SK-N-SH (cell line): ENCODE measurements at regions not wholly inside any gene's neighbourhood (a gene's known extent, or its start where the extent isn't known, plus 50 kb on each side); places are given as distances from the start of the nearest gene placed in this dataset.

ENCODE experiments used
- CHD2 ChIP-seq: fragments of 150-350 bp; IDR thresholded peaks from 2 replicates; pipeline ENCODE4 v1.6.1; 2018; ENCODE audit warnings: low read length; ENCODE audit not compliant: partially characterized antibody
- CTCF ChIP-seq: fragments of 200-600 bp; sonication (generic); IDR thresholded peaks from 2 replicates; pipeline ENCODE4 v1.6.1; 2017; ENCODE audit warnings: antibody characterized with exemption, mild to moderate bottlenecking, moderate library complexity
- EP300 ChIP-seq, 2 experiments: IDR thresholded peaks; 2 replicates each; pipeline versions ENCODE4 v1.4.0 to v1.6.1; 2012; ENCODE audit warnings: borderline replicate concordance in 1 of 2, low read depth in 1 of 2, low read length in 1 of 2
- FOXM1 ChIP-seq: IDR thresholded peaks from 2 replicates; pipeline ENCODE4 v1.4.0; 2012; ENCODE audit warnings: low read depth, mild to moderate bottlenecking
- GATA2 ChIP-seq: sonication (generic); formaldehyde crosslinking; IDR thresholded peaks from 2 replicates; pipeline ENCODE4 v1.5.0; 2020; ENCODE audit warnings: mild to moderate bottlenecking, missing genetic modification reagents
- PBX3 ChIP-seq: IDR thresholded peaks from 2 replicates; pipeline ENCODE4; 2012
- POLR2AphosphoS5 ChIP-seq: IDR thresholded peaks from 2 replicates; pipeline ENCODE4 v1.6.1; 2012; ENCODE audit warnings: low read depth, low read length
- RCOR1 ChIP-seq: fragments of 150-350 bp; IDR thresholded peaks from 2 replicates; pipeline ENCODE4 v1.6.1; 2017; ENCODE audit warnings: antibody characterized with exemption, low read length
- REST ChIP-seq: IDR thresholded peaks from 2 replicates; pipeline ENCODE4 v1.6.1; 2012; ENCODE audit warnings: mild to moderate bottlenecking, low read depth, low read length, moderate library complexity
- RFX5 ChIP-seq: IDR thresholded peaks from 2 replicates; pipeline ENCODE4 v1.6.1; 2012; ENCODE audit warnings: mild to moderate bottlenecking, improper control_type of control experiment, low read length
- RXRA ChIP-seq: IDR thresholded peaks from 2 replicates; pipeline ENCODE4 v1.4.0; 2012; ENCODE audit warnings: low read depth, mild to moderate bottlenecking, borderline replicate concordance
- SIN3A ChIP-seq: IDR thresholded peaks from 2 replicates; pipeline ENCODE4 v1.6.1; 2012; ENCODE audit warnings: low read depth, mild to moderate bottlenecking, low read length, moderate library complexity, borderline replicate concordance
- YY1 ChIP-seq: IDR thresholded peaks from 2 replicates; pipeline ENCODE4 v1.4.0; 2012; ENCODE audit warnings: low read depth, mild to moderate bottlenecking
- ZBTB33 ChIP-seq: IDR thresholded peaks from 2 replicates; pipeline ENCODE4 v1.4.0; 2012; ENCODE audit warnings: low read depth, borderline replicate concordance

- TF ChIP-seq CTCF: peak; percentile 58
- no peak for TF ChIP-seq REST
- TF ChIP-seq SIN3A: no peak
- TF ChIP-seq GATA2 (CRISPR knock-in tag): no peak
- no peak for TF ChIP-seq POLR2AphosphoS5
- TF ChIP-seq FOXM1: no peak
- no peak for TF ChIP-seq ZBTB33
- TF ChIP-seq EP300 (IDR thresholded peaks at IDR 0.05; ENCODE audit: borderline replicate concordance in 1 of 2, low read depth in 1 of 2, low read length in 1 of 2): no peak
- TF ChIP-seq YY1: no peak
- no peak for TF ChIP-seq PBX3
- no peak for TF ChIP-seq CHD2
- no peak for TF ChIP-seq RFX5
- TF ChIP-seq RXRA: no peak
- TF ChIP-seq RCOR1: no peak
Observed at GRCh38 chr4:106818764-106819163, 217.3 kb downstream of the DKK2 start.
